GM12872 (cell line): ENCODE measurements at regions not wholly inside any gene's neighbourhood (a gene's known extent, or its start where the extent isn't known, plus 50 kb on each side); places are given as distances from the start of the nearest gene placed in this dataset.

Experiments
- TF ChIP-seq, protein P1 (sequence below): IDR thresholded peaks from 3 replicates; pipeline ENCODE4 v1.5.1; 2011; ENCODE audit warnings: low read depth, mild to moderate bottlenecking, low read length, moderate library complexity; ENCODE audit not compliant: insufficient read depth

DNA sequence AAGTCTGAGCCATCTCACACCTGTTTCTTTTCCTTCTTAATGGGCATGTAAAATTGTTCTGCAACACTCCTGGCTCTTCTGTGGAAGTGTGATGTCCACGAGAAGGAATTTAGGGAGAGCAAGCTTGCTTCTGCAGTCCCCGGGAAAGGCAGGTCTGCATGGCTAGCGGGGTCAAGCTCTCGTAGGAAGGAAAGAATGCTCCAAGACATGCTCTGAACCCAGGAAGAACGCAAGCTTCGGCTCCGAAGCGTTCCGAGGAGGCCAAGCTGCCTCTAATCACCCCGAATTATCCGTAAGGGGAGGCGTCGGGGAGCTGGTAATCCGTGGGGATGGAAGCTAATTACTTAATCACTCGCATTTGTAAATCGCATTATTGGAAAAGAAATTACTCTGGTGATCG lies 177.7 kb downstream of the CRLF2 start:
- TF ChIP-seq, protein P1, sequence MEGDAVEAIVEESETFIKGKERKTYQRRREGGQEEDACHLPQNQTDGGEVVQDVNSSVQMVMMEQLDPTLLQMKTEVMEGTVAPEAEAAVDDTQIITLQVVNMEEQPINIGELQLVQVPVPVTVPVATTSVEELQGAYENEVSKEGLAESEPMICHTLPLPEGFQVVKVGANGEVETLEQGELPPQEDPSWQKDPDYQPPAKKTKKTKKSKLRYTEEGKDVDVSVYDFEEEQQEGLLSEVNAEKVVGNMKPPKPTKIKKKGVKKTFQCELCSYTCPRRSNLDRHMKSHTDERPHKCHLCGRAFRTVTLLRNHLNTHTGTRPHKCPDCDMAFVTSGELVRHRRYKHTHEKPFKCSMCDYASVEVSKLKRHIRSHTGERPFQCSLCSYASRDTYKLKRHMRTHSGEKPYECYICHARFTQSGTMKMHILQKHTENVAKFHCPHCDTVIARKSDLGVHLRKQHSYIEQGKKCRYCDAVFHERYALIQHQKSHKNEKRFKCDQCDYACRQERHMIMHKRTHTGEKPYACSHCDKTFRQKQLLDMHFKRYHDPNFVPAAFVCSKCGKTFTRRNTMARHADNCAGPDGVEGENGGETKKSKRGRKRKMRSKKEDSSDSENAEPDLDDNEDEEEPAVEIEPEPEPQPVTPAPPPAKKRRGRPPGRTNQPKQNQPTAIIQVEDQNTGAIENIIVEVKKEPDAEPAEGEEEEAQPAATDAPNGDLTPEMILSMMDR = no peak

DNA sequence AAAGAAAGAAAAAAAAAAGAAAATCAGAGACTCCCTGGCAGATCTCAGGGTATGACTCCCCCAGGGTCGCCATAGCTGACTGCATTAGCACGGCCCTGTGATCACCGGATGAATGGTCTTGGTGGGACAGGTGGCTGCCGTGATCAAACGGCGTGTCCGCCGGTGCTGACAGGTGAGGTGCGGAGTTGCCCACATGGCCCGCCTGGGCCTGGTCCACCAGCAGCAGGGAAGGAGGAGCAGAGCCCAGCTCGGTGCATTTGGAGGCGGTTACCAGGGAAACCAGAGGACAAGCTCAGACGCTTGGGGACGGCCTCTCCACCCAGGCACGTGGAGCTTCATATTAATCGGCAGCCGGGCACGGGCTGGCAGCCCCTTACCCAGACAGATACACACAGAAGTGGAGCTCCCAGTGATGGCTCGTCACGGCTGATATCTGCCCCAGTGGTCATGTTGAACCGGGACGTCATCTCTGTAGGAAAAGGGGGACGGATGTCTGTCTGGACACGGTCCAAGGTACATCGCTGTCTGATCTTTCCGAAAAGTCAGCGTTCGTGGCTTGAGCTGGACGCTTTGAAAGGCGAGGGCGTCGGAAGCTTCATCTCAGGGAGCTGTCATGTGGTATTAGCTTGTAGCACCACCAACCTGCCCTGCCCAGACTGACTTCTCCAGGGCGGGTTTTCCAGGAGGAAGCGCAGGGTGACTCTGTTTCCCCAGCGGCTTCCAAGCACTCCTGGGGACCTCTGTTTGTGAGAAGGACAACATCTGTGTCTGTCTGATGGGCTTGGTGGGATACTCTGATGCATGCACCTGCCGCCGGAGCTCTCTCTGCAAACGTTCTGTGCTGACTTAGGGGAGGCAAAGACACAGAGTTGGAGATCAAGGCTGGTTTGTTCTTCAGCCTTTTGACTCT lies 180.7 kb downstream of the CRLF2 start:
- TF ChIP-seq, protein P1 = no peak

DNA sequence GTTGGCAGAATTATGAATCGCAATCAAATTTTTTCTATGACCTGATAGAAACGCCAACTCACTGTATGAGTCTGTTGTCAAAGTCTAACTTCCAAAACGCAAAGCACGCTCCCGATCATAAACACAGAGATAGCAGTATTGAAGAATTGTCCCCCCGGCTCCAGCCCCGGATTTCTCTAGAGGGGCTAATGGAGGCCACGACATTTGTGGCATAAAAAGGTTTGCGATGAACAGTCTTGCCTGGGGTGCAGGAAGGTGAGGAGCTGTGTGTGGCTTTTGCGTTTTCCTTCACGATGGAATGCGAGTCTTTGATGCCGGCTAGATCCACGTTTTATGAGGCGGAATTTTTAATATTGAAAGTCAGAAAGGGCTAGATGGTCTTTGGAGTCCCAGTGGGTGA lies 183.0 kb downstream of the CRLF2 start:
- TF ChIP-seq, protein P1 = no peak

DNA sequence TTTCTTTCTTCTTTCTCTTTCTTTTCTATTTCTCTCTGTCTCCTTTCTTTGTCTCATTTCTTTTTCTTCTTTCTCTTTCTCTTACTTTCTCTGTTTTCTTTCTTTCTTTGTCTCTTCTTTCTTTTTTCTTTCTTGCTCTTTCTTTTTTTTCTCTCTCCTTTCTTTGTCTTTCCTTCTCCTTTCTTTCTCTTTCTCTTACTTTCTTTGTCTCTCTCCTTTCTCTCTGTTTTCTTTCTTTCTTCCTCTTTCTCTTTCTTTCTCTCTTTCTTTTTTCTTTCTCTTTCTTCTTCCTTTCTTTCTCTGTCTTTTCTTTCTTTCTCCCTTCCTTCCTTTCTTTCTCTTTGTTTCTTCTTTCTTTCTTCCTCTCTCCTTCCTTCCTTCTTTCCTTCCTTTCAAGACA lies 184.8 kb downstream of the CRLF2 start:
- TF ChIP-seq, protein P1 = no peak

DNA sequence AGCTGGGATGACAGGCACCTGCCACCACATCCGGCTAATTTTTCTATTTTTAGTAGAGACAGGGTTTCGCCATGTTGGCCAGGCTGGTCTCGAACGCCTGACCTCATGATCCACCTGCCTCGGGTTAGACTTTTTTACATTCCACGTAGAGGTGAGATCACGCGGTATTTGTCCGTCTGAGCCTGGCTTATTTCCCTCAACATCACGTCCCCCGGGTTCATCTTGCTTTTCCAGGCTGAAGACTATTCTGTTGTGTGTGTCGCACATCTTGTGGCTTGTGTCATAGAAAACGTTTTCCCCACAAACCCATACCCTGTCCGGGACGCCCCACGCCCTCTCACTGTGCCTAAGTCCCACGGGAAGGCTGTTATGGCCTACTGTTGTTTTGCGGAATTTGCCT lies 185.3 kb downstream of the CRLF2 start:
- TF ChIP-seq, protein P1 = no peak

DNA sequence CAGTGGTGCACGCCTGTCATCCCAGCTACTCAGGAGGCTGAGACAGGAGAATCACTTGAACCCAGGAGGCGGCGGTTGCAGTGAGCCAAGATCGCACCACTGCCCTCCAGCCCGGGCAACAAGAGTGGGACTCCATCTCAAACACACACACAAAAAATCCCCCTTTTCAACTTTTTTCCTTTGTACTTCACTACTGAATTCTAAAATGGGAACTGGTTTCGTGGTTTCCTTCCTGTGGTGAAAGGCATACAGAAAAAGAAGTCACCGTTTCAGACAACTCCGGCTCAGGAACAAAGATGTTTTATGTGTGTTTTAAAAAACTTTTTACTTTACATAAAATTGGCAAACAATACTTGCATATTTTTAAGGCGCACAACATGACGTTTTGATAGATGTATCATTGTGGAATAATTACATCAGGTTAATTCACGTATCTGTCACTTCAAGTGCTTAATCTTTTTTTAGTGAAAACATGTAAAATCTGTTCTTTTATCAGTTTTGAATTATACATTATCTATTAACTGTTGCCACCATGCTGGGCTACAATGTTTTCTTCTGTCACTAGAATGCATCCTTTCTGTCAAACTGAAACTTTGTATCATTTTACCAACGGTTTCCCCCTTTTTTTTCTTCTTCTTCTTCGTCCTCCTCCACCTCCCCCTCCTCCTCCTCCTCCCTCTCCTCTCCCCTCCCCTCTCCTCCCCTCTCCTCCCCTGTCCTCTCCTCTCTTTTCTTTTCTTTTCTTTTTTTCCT lies 186.0 kb downstream of the CRLF2 start:
- TF ChIP-seq, protein P1 = no peak

DNA sequence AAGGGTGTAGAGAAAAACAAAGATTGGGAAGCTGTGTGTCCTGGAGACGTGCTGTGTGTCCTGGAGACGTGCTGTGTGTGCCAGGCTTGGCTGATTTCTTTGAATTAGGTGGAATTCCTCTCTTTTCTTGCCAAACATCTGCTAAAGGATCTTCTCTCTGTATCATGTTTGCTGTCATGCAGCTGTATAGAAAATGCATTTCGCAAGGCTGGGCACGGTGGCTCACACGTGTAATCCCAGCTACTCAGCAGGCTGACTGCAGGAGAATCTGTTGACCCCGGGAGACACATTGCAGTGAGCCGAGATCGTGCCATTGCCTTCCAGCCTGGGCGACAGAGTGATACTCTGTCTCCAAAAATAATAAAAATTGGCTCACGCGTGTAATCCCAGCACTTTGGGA lies 187.0 kb downstream of the CRLF2 start:
- TF ChIP-seq, protein P1 = no peak
